NCI-H524 (cell line): ENCODE measurements at regions not wholly inside any gene's neighbourhood (a gene's known extent, or its start where the extent isn't known, plus 50 kb on each side); places are given as distances from the start of the nearest gene placed in this dataset.
"Not testable (repeated sequence)": the region's sequence is repeated elsewhere in the genome, so short reads cannot be mapped to it uniquely, and the experiment has no call there.

Source experiments
- DNase-seq, 2 experiments: peaks; one replicate each; lab custom pipeline; 2025; lab: John Stamatoyannopoulos, UW

GRCh38 chr4:42205541-42205940 lies 53.1 kb upstream of the BEND4 start:
- no peak for DNase-seq

- DNase-seq: no peak
These were observed 64.2 kb upstream of the BEND4 start for GRCh38 chr4:42216664-42217063.

- no peak for DNase-seq
These were observed 72.8 kb upstream of the BEND4 start for GRCh38 chr4:42225286-42225685.

- no peak for DNase-seq
These were observed 82.4 kb upstream of the BEND4 start for GRCh38 chr4:42234817-42235216.

- no peak for DNase-seq
These were observed 83.0 kb upstream of the BEND4 start for GRCh38 chr4:42235304-42236021.

- DNase-seq: no peak
These were observed 84.6 kb upstream of the BEND4 start for GRCh38 chr4:42237010-42237409.

GRCh38 chr4:42237451-42237850 lies 85.0 kb upstream of the BEND4 start:
- DNase-seq: no peak

- no peak for DNase-seq
These were observed 96.5 kb upstream of the BEND4 start for GRCh38 chr4:42248972-42249371.

GRCh38 chr4:42252315-42252714 lies 99.9 kb upstream of the BEND4 start:
- no peak for DNase-seq

GRCh38 chr4:42257645-42258044 lies 105.2 kb upstream of the BEND4 start:
- not testable (repeated sequence) for DNase-seq

- no peak for DNase-seq
These were observed 110.4 kb upstream of the BEND4 start for GRCh38 chr4:42262701-42263490.

GRCh38 chr4:42265782-42266602 lies 113.5 kb upstream of the BEND4 start:
- no peak for DNase-seq

GRCh38 chr4:42267724-42268123 lies 115.3 kb upstream of the BEND4 start:
- DNase-seq: no peak

GRCh38 chr4:42268824-42269223 lies 116.4 kb upstream of the BEND4 start:
- DNase-seq: no peak

- DNase-seq: no peak
These were observed 118.6 kb upstream of the BEND4 start for GRCh38 chr4:42271096-42271495.

GRCh38 chr4:42277291-42277690 lies 120.0 kb upstream of the SHISA3 start:
- no peak for DNase-seq

GRCh38 chr4:42278709-42279324 lies 118.5 kb upstream of the SHISA3 start:
- DNase-seq: no peak

GRCh38 chr4:42280327-42281095 lies 116.8 kb upstream of the SHISA3 start:
- peak; percentile 10 to 30 for DNase-seq

GRCh38 chr4:42281324-42282020 lies 115.8 kb upstream of the SHISA3 start:
- no peak for DNase-seq

GRCh38 chr4:42282081-42282901 lies 115.0 kb upstream of the SHISA3 start:
- DNase-seq: peak; percentile 69 to 85
